ENCODE measurements at regions not wholly inside any gene's neighbourhood (a gene's known extent, or its start where the extent isn't known, plus 50 kb on each side); places are given as distances from the start of the nearest gene placed in this dataset.

GRCh38 chr9:7549249-7549648, 250.3 kb downstream of the DMAC1 start:
- DNase-seq (ENCODE audit: low read depth, low spot score): no peak
- H3K27ac ChIP-seq: no peak overlapping the region

GRCh38 chr9:7546261-7546660, 253.3 kb downstream of the DMAC1 start:
- DNase-seq (ENCODE audit: low read depth, low spot score): no peak
- no peak overlapping the region for H3K27ac ChIP-seq

- DNase-seq (ENCODE audit: low read depth, low spot score): no peak
- no peak overlapping the region for H3K27ac ChIP-seq
Measured at GRCh38 chr9:7545371-7546165, 254.0 kb downstream of the DMAC1 start.

GRCh38 chr9:7542693-7543092, 256.9 kb downstream of the DMAC1 start:
- DNase-seq (ENCODE audit: low read depth, low spot score): no peak
- H3K27ac ChIP-seq: no peak overlapping the region

- H3K27ac ChIP-seq: no peak overlapping the region
- DNase-seq (ENCODE audit: low read depth, low spot score): no peak
Measured at GRCh38 chr9:7542126-7542525, 257.5 kb downstream of the DMAC1 start.

- DNase-seq (ENCODE audit: low read depth, low spot score): no peak
- H3K27ac ChIP-seq: no peak overlapping the region
Measured at GRCh38 chr9:7536310-7536939, 263.2 kb downstream of the DMAC1 start.

GRCh38 chr9:7534211-7534935, 265.2 kb downstream of the DMAC1 start:
- no peak overlapping the region for H3K27ac ChIP-seq
- DNase-seq (ENCODE audit: low read depth, low spot score): no peak

GRCh38 chr9:7533376-7534090, 266.0 kb downstream of the DMAC1 start:
- H3K27ac ChIP-seq: no peak overlapping the region
- no peak for DNase-seq (ENCODE audit: low read depth, low spot score)

- no peak overlapping the region for H3K27ac ChIP-seq
- no peak for DNase-seq (ENCODE audit: low read depth, low spot score)
Measured at GRCh38 chr9:7523426-7524043, 276.0 kb downstream of the DMAC1 start.

- no peak overlapping the region for H3K27ac ChIP-seq
- no peak for DNase-seq (ENCODE audit: low read depth, low spot score)
Measured at GRCh38 chr9:7520396-7520795, 279.2 kb downstream of the DMAC1 start.

- no peak overlapping the region for H3K27ac ChIP-seq
- DNase-seq (ENCODE audit: low read depth, low spot score): no peak
Measured at GRCh38 chr9:7516376-7516775, 283.2 kb downstream of the DMAC1 start.

GRCh38 chr9:7510199-7510598, 289.4 kb downstream of the DMAC1 start:
- no peak for DNase-seq (ENCODE audit: low read depth, low spot score)
- no peak overlapping the region for H3K27ac ChIP-seq

- no peak overlapping the region for H3K27ac ChIP-seq
- no peak for DNase-seq (ENCODE audit: low read depth, low spot score)
Measured at GRCh38 chr9:7509576-7510145, 289.9 kb downstream of the DMAC1 start.

- no peak overlapping the region for H3K27ac ChIP-seq
- no peak for DNase-seq (ENCODE audit: low read depth, low spot score)
Measured at GRCh38 chr9:7508516-7508915, 291.1 kb downstream of the DMAC1 start.

GRCh38 chr9:7507566-7508270, 291.9 kb downstream of the DMAC1 start:
- no peak for DNase-seq (ENCODE audit: low read depth, low spot score)
- no peak overlapping the region for H3K27ac ChIP-seq

GRCh38 chr9:7507026-7507425, 292.6 kb downstream of the DMAC1 start:
- no peak overlapping the region for H3K27ac ChIP-seq
- DNase-seq (ENCODE audit: low read depth, low spot score): no peak

- no peak overlapping the region for H3K27ac ChIP-seq
- DNase-seq (ENCODE audit: low read depth, low spot score): no peak
Measured at GRCh38 chr9:7500521-7500920, 299.1 kb downstream of the DMAC1 start.

- no peak overlapping the region for H3K27ac ChIP-seq
- DNase-seq (ENCODE audit: low read depth, low spot score): no peak
Measured at GRCh38 chr9:7491641-7492040, 307.9 kb downstream of the DMAC1 start.

Measured in epithelial cell of prostate (primary cell).